ENCODE measurements at regions not wholly inside any gene's neighbourhood (a gene's known extent, or its start where the extent isn't known, plus 50 kb on each side); places are given as distances from the start of the nearest gene placed in this dataset.

GRCh38 chr3:86333636-86334035 lies 657.3 kb downstream of the VGLL3 start:
- Histone ChIP-seq H3K36me3 (no peaks in the 10 kb centered on the region), H3K27me3 (no peaks in the 10 kb centered on the region), H3K9me3 (no peaks in the 10 kb centered on the region), H3K4me3 (no peak overlapping the region), H3K4me1 (no peaks in the 10 kb centered on the region), H3K27ac (no peak overlapping the region)
- TF ChIP-seq POLR2A (IDR thresholded peaks at IDR 0.05) (no peak), POLR2AphosphoS5 (IDR thresholded peaks at IDR 0.05) (no peak)
- 86 to 92% methylated on average over 3 of the region's 3 CpGs for WGBS, 2 donors (ENCODE audit: low coverage in 1 of 2)
- intact Hi-C loops (cut with DNase I; ENCODE audit: low total_unique reads) (no loop called here), in situ Hi-C loops (cut with MboI; ENCODE audit: low pct_ligation_motif_present in 1 of 4, low pct_unique_long_range_greater_than_20kb in 1 of 4, low sequenced_read_pairs in 3 of 4) (no loop called here)
- DNase-seq, result no peak

DNA sequence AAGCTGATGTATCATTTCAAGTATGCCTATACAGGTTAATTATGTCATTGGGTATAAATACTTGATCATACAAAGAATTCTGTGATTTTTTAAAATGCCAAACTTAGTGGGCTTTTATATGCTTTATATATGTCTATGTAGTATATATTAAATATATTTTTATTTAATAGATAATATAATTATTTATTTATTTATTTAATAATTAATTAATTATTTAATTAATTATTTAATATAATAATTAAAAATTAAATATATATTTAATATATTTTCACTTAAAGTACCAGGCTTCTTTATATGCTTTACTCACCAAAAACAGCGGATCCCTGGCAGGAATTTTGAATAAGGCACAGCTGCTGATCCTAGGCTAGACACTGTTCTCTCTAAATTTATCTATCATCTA lies 687.0 kb downstream of the VGLL3 start:
- no peaks in the 10 kb centered on the region for H3K4me1 ChIP-seq
- DNase-seq, result no peak
- no peak overlapping the region for H3K27ac ChIP-seq
- H3K27me3 ChIP-seq, result no peaks in the 10 kb centered on the region
- H3K9me3 ChIP-seq, result no peaks in the 10 kb centered on the region
- WGBS, 2 donors (ENCODE audit: low coverage in 1 of 2), result 86 to 100% methylated on average over 1 of the region's 1 CpG
- TF ChIP-seq POLR2A (IDR thresholded peaks at IDR 0.05), result no peak
- no peak for TF ChIP-seq CTCF (IDR thresholded peaks at IDR 0.05)
- TF ChIP-seq POLR2AphosphoS5 (IDR thresholded peaks at IDR 0.05), result no peak
- TF ChIP-seq EP300 (IDR thresholded peaks at IDR 0.05; ENCODE audit: low read depth), result no peak
- no peak overlapping the region for H3K4me3 ChIP-seq
- in situ Hi-C loops (cut with MboI; ENCODE audit: low pct_ligation_motif_present in 1 of 4, low pct_unique_long_range_greater_than_20kb in 1 of 4, low sequenced_read_pairs in 3 of 4), result no loop called here
- H3K36me3 ChIP-seq, result no peaks in the 10 kb centered on the region
- intact Hi-C loops (cut with DNase I; ENCODE audit: low total_unique reads), result no loop called here

DNA sequence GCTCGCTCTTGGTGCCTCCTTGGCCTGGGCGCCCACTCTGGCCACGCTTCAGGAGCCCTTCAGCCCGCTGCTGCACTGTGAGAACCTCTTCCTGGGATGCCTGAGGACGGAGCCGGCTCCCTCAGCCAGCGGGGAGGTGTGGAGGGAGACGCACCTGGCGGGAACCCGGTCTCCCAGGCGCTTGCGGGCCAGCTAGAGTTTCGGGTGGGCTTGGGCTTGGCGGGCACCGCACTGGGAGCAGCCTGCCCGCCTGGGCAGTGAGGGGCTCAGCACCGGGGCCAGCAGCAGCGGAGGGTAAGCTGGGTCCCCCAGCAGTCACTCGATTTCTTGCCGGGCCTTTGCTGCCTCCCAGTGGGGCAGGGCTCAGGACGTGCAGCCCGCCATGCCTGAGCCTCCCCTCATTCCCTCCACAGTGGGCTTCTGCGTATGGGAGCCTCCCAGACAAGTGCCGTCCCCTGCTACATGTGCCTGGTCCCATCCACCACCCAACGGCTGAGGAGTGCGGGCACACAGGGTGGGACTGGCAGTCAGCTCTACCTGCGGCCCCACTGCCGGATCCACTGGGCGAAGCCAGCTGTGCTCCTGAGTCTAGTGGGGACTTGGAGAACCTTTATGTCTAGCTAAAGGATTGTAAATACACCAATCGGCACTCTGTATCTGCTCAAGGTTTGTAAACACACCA lies 708.7 kb downstream of the VGLL3 start:
- 91% methylated on average over 24 of the region's 30 CpGs; no CpG with 5 or more reads in 1 of the 2 donors for WGBS, 2 donors (ENCODE audit: low coverage in 1 of 2)
- no peaks in the 10 kb centered on the region for H3K36me3 ChIP-seq
- no peak for DNase-seq
- intact Hi-C loops (cut with DNase I; ENCODE audit: low total_unique reads) (no loop called here), in situ Hi-C loops (cut with MboI; ENCODE audit: low pct_ligation_motif_present in 1 of 4, low pct_unique_long_range_greater_than_20kb in 1 of 4, low sequenced_read_pairs in 3 of 4) (no loop called here)
- H3K27me3 ChIP-seq, result no peaks in the 10 kb centered on the region
- H3K4me3 ChIP-seq, result no peak overlapping the region
- no peaks in the 10 kb centered on the region for H3K4me1 ChIP-seq
- TF ChIP-seq EP300 (IDR thresholded peaks at IDR 0.05; ENCODE audit: low read depth), result no peak
- no peak for TF ChIP-seq POLR2A (IDR thresholded peaks at IDR 0.05)
- no peak for TF ChIP-seq POLR2AphosphoS5 (IDR thresholded peaks at IDR 0.05)
- no peak for TF ChIP-seq CTCF (IDR thresholded peaks at IDR 0.05)
- H3K9me3 ChIP-seq, result no peaks in the 10 kb centered on the region
- no peak overlapping the region for H3K27ac ChIP-seq

- in situ Hi-C loops (cut with MboI; ENCODE audit: low pct_ligation_motif_present in 1 of 4, low pct_unique_long_range_greater_than_20kb in 1 of 4, low sequenced_read_pairs in 3 of 4) (no loop called here), intact Hi-C loops (cut with DNase I; ENCODE audit: low total_unique reads) (no loop called here)
- Histone ChIP-seq H3K27ac (no peak overlapping the region), H3K4me1 (no peaks in the 10 kb centered on the region), H3K9me3 (no peaks in the 10 kb centered on the region), H3K36me3 (no peaks in the 10 kb centered on the region), H3K4me3 (no peak overlapping the region), H3K27me3 (no peaks in the 10 kb centered on the region)
- TF ChIP-seq CTCF (IDR thresholded peaks at IDR 0.05), result no peak
- no peak for TF ChIP-seq POLR2AphosphoS5 (IDR thresholded peaks at IDR 0.05)
- no peak for TF ChIP-seq EP300 (IDR thresholded peaks at IDR 0.05; ENCODE audit: low read depth)
- TF ChIP-seq POLR2A (IDR thresholded peaks at IDR 0.05), result no peak
- WGBS, 2 donors (ENCODE audit: low coverage in 1 of 2), result 44 to 46% methylated on average over 4 of the region's 4 CpGs
- DNase-seq, result no peak
These were observed 721.4 kb downstream of the VGLL3 start for GRCh38 chr3:86269364-86270155.

Data from transverse colon (tissue), 4 donors.